Activated CD4-positive, alpha-beta T cell treated with anti-CD3 and anti-CD28 coated beads, Interleukin-2, amount 50 U/mL, for 16 hours (primary cell): ENCODE measurements at regions not wholly inside any gene's neighbourhood (a gene's known extent, or its start where the extent isn't known, plus 50 kb on each side); places are given as distances from the start of the nearest gene placed in this dataset.

ENCODE experiments used
- DNase-seq: peaks from one replicate; pipeline ENCODE4 v3.0.0-alpha.2; 2020

DNA sequence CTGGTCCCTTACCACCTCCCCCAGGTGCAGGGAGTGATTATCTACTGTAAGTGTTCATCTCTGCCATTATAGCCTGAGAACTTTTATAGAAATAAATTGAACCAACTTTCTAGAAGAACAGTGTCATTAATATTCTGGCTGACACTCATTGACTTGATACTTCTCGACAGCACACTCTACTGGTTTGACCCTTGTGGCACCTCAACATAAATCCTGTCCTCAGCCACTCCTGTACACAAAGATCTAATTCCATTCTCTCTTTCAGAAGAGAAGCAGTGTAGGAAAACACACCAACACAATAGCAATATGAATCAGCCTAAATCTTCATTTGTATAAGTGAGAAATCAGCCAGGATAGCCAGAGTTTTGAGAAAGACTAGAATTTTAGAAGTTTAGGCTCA is 417.7 kb downstream of the TAF11L14 start:
- DNase-seq: no peak

GRCh38 chr5:18052569-18052968 is 418.3 kb downstream of the TAF11L14 start:
- DNase-seq: no peak

DNA sequence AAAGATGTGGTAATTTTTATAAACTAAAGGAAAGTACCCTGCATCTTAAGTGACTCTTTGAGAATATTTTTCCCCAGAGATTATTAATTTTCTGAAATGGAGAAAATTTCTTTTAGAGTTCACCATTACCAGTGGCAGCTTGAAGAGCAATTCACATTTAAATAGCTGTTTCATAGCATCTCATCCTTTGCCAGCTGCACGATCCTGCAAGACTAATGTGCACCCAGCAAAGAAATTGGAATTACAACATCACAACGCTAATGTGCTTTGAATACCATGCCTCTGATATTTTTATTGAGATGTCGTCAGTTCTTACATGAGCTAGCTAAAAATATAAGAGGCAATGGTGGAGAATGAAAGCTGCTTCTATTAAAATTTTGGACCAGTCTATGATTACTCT is 423.5 kb downstream of the TAF11L14 start:
- no peak for DNase-seq

GRCh38 chr5:18067615-18068014 is 433.4 kb downstream of the TAF11L14 start:
- DNase-seq: no peak

DNA sequence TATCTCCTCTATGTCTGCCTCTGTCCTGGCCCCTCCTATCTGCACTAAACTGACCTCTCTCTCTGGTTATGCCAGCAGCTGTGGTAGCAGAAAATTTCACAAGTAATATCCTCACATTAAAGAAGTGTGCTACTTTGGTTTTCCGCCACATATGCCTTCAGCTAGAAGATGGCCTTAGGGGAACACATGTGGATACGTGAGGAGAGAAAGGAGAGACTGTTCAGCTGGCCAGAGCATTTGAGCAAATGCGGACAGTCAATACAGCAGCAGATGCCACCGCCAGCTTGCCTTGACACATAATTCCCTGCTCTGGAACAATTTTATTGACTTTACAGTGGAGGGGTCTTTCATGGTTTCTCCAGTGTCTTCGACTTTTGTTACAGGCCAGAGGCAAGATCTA is 434.6 kb downstream of the TAF11L14 start:
- DNase-seq: no peak

- DNase-seq: no peak
These were observed 435.5 kb downstream of the TAF11L14 start for GRCh38 chr5:18069790-18070189.

- DNase-seq: no peak
These were observed 438.3 kb downstream of the TAF11L14 start for GRCh38 chr5:18072600-18072999.

DNA sequence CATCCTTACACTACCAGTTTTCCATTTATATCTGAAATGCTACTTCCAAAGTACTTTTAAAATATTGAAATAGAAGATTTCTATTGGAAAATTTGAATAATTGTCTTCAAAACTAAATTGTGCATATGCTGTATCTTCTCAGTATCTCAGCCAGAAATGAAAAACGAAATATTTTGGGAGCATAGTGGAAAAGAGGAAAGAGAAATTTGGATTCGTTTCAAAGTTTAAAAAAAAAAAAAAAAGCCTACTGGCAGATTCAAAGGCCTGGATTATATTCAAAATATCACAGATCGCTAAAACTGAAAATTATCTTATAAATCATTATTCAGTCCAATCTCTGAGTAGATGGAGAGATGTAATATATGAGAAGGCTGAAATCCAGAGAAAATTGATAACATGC is 440.7 kb downstream of the TAF11L14 start:
- DNase-seq: no peak

DNA sequence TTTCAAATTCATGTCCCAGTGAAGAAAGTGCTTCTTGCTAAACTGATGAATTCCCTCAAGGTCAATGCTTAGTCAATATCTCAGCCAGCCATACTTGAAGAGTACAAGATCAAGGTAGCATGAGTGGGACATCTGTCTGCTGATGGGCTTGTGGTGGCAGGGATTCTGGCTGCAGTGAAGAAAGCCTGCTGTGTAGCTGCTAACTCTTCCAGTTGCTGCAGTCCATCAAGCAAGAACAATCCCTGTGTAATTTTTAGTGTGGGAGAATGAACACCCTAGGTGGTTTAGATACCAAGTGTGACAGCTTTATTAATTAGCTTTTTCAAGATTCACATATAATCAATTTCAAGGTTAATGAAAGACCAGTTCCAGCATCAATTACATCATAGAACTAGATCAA is 443.9 kb downstream of the TAF11L14 start:
- DNase-seq: no peak

DNA sequence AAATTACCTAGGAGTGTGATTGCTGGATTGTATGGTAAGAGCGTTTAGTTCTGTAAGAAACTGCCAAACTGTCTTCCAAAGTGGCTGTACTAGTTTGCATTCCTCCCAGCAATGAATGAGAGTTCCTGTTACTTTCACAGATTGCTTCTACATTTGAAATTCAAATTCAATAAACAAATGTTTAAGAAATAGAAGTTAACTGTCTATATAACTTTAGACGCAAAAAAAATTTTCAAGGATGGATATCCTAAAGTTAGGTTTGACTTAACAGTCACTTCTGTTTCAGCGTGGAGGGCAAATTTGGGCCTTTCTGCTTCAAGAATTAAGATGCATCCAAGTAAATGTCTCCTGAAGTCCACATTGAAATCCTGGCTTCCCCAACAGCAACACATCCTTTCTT is 445.6 kb downstream of the TAF11L14 start:
- no peak for DNase-seq

GRCh38 chr5:18088020-18088579 is 453.8 kb downstream of the TAF11L14 start:
- DNase-seq: no peak

DNA sequence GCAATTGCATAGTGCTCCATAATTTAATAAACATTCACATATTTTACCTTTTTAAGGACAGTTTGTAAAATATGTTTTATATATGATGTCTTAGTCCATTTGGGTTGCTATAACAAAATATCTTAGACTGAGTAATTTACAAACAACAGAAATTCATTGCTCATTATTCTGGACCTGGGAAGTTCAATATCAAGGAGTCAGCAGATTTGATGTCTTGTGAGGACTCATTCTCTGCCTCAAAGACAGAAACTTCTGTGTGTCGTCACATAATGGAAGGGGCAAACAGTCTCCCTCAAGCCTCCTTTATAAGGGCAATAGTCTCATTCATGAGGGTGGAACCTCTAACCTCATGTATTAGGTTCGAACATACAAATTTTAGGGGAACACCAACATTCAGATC is 455.9 kb downstream of the TAF11L14 start:
- no peak for DNase-seq

DNA sequence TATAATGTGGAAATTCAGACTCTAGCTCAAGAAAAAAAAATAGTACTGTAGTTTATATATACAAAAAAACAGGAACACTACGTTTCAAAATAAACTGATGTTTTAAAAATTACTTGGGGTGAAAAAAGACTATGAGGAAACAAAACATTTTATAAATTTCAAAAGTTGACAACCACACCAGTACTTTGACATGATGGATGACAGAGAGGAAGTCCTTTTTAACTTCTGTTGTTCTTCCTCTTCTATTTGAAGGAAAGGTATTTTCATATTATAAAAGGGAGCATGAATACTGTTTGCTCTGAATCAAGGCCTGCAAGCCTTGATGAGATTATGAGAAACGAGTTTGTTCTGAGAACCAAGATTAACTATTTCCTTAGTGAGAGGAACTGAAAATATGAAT is 456.9 kb downstream of the TAF11L14 start:
- DNase-seq: no peak

GRCh38 chr5:18091758-18092157 is 457.5 kb downstream of the TAF11L14 start:
- DNase-seq: no peak

DNA sequence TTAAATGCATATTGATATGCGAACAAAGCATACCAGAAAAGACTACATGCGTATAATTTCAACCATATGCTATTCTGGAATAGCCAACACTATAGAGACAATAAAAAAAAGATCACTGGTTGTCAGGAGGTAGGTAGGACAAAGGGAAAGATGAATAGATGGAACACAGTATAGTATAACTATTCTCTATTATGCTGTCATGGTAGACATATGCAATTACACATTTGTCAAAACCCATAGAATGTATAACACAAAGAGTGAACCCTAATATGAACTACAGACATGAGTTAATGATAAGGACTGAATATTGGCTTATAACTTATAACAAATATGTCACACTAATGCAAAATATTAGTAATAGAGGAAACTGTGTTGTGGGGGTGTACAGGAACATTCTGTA is 460.8 kb downstream of the TAF11L14 start:
- no peak for DNase-seq

DNA sequence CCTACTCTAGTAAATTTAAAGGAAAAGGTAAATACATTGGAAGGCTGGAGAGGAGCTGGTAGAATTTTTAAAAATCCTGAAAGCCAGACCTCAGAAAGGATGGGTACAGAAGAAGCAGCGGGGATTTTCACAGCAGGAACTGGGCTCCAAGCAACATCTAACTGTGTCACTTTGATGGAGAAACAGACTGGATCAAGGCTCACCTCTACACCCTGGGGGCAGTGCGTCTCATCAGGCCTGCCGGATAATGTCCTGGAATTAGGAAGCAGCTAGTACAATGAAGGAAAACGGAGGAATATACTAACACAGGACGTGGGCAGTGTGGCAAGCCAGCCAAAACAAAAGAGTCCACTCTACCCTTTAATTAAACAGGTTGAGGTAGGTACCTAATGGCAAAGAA is 463.6 kb downstream of the TAF11L14 start:
- no peak for DNase-seq

- no peak for DNase-seq
These were observed 464.4 kb downstream of the TAF11L14 start for GRCh38 chr5:18098691-18099090.

- DNase-seq: no peak
These were observed 465.0 kb downstream of the TAF11L14 start for GRCh38 chr5:18099261-18099660.

DNA sequence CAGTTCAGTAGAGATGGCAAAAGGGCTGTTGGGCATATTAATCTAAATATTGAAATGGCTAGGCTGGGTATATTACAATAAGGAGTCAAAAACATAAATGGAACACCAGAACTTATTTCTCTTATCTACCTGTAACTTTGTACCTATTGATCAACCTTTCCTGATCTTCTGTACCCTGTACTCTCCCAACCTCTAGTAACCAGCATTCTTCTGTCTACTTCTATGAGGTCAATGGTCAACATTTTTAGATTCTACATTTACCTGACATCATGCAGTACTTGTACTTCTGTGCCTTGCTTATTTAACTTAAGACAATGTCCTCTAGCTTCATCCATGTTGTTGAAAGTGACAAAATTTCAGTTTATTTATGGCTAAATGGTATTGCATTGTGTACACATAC is 467.3 kb downstream of the TAF11L14 start:
- no peak for DNase-seq

- DNase-seq: no peak
These were observed 468.5 kb downstream of the TAF11L14 start for GRCh38 chr5:18102733-18103132.

GRCh38 chr5:18105449-18105848 is 471.2 kb downstream of the TAF11L14 start:
- no peak for DNase-seq

DNA sequence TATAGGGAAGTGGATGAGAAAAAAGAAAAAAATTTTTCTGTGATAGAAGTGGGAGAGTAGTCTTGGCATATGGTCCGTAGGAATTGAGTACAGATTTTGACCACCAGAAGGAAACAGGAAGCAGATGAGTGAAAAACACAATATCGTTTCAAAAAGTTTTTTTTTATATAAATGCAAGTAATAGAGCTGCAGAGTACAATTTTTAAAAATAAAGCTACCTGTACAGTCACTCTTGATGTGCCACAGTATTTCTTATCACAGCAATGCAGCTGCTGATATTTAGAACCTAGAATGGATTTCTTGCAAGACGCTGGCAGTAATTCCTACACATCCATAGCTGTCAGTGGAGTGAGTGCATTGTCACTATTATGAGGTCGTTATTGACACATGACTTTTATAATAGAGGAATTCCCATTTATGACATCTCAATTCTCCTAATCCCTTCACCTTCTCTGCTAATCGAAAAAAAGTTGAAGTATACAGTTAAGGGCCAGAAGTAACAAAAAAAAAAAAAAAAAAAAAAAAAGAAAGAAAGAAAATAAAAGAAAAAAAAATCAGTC is 477.7 kb downstream of the TAF11L14 start:
- DNase-seq: no peak

GRCh38 chr5:18113721-18114120 is 479.5 kb downstream of the TAF11L14 start:
- DNase-seq: no peak

- DNase-seq: no peak
These were observed 480.0 kb downstream of the TAF11L14 start for GRCh38 chr5:18114151-18114757.

DNA sequence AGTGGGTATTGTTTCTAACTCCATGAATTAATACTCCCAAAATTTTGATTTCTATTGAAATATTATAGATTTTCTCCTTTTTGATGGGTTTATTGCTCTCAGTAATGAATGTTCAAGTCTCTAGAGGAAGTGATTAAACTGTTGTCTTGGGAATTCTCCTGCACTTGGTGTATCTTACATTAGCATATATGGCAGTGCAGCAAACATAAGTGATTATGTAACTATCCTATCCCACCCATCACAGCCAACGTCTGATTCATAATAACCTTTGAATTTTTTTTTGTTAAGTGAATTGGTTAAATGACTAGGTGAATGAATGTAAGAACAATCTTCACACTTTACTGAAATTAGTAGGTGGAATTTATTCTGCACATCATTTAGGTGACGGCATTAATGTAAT is 483.7 kb downstream of the TAF11L14 start:
- DNase-seq: no peak
